SK-N-SH (cell line): ENCODE measurements at regions not wholly inside any gene's neighbourhood (a gene's known extent, or its start where the extent isn't known, plus 50 kb on each side); places are given as distances from the start of the nearest gene placed in this dataset.

ENCODE experiments used
- CTCF ChIA-PET: fragments of 300-600, 350-600 bp; formaldehyde crosslinking; extraction: SDS; loops from one replicate; lab custom pipeline; 2021; lab: Yijun Ruan, JAX
- POLR2A ChIA-PET: fragments of 350-600 bp; sonication (Branson Sonifier 250); formaldehyde crosslinking; extraction: SDS; loops from one replicate; lab custom pipeline; 2020; ENCODE audit warnings: antibody characterized with exemption, inconsistent platforms; lab: Yijun Ruan, JAX
- DNase-seq: peaks from one replicate; pipeline ENCODE4 v3.0.0; 2012
- H2AFZ ChIP-seq: fragments of 200-600 bp; sonication (generic); 2 replicates; pipeline ENCODE4 v1.8.1; 2016; ENCODE audit warnings: antibody characterized with exemption, mild to moderate bottlenecking, low read depth
- H3F3A ChIP-seq: fragments of 200-600 bp; sonication (generic); replicated peaks from 2 replicates; pipeline ENCODE3; 2016; ENCODE audit warnings: antibody characterized with exemption, mild to moderate bottlenecking; ENCODE audit not compliant: insufficient read depth
- H3K27ac ChIP-seq, 2 experiments: fragments of 200-500 bp in 1 of 2; fragments of 200-600 bp in 1 of 2; sonication (Bioruptor generic) in 1 of 2; sonication (generic), shearing (Covaris generic) in 1 of 2; 2 replicates each; pipeline versions ENCODE4 v1.5.1 to v1.6.1; 2014 to 2016; ENCODE audit warnings: low read depth in 2 of 2, inconsistent platforms in 1 of 2, low read length in 1 of 2, mild to moderate bottlenecking in 1 of 2, mixed read lengths in 1 of 2
- H3K27me3 ChIP-seq: fragments of 200-600 bp; sonication (generic), shearing (Covaris generic); 2 replicates; pipeline ENCODE4 v1.6.1; 2016; ENCODE audit warnings: mixed run types; ENCODE audit not compliant: insufficient read depth
- H3K36me3 ChIP-seq, 2 experiments: fragments of 200-500 bp in 1 of 2; fragments of 200-600 bp in 1 of 2; sonication (Bioruptor generic) in 1 of 2; sonication (generic) in 1 of 2; replicated peaks in 1 of 2; 2 replicates each; pipeline versions ENCODE3 to v1.5.1; 2014 to 2016; ENCODE audit warnings: low read length in 1 of 2, mild to moderate bottlenecking in 1 of 2; ENCODE audit not compliant: insufficient read depth in 2 of 2, control insufficient read depth in 1 of 2
- H3K4me1 ChIP-seq, 2 experiments: fragments of 200-500 bp in 1 of 2; fragments of 200-600 bp in 1 of 2; sonication (Bioruptor generic) in 1 of 2; sonication (generic), shearing (Covaris generic) in 1 of 2; 2 replicates each; pipeline versions ENCODE4 v1.5.1 to v1.6.1; 2014 to 2016; ENCODE audit warnings: low read depth in 1 of 2, low read length in 1 of 2, mixed run types in 1 of 2; ENCODE audit not compliant: insufficient read depth in 2 of 2, control insufficient read depth in 1 of 2
- H3K4me2 ChIP-seq: fragments of 200-600 bp; sonication (generic), shearing (Covaris generic); 2 replicates; pipeline ENCODE4 v1.6.1; 2017; ENCODE audit warnings: mixed run types
- H3K4me3 ChIP-seq, 2 experiments: fragments of 200-500 bp in 1 of 2; fragments of 200-600 bp in 1 of 2; sonication (Bioruptor generic) in 1 of 2; sonication (generic), shearing (Covaris generic) in 1 of 2; 2 replicates each; pipeline versions ENCODE4 v1.5.1 to v1.8.1; 2014 to 2016; ENCODE audit warnings: low read depth in 2 of 2, inconsistent platforms in 1 of 2, low read length in 1 of 2, mild to moderate bottlenecking in 1 of 2, mixed read lengths in 1 of 2, moderate library complexity in 1 of 2
- H3K79me2 ChIP-seq: fragments of 200-600 bp; sonication (generic); 2 replicates; pipeline ENCODE4 v1.8.1; 2017; ENCODE audit warnings: mild to moderate bottlenecking; ENCODE audit not compliant: insufficient read depth
- H3K9ac ChIP-seq: fragments of 200-600 bp; sonication (generic); 2 replicates; pipeline ENCODE4 v1.6.1; 2017; ENCODE audit warnings: mixed run types
- H3K9me2 ChIP-seq: fragments of 200-600 bp; sonication (generic); 2 replicates; pipeline ENCODE4 v1.6.1; 2017; ENCODE audit warnings: mixed run types
- H3K9me3 ChIP-seq: fragments of 200-600 bp; sonication (generic); 2 replicates; pipeline ENCODE4 v1.6.1; 2017; ENCODE audit warnings: mixed run types, mild to moderate bottlenecking, moderate library complexity
- H4K20me1 ChIP-seq: fragments of 200-600 bp; sonication (generic); 2 replicates; pipeline ENCODE4 v1.6.1; 2017; ENCODE audit warnings: mild to moderate bottlenecking, mixed run types; ENCODE audit not compliant: insufficient read depth
- CHD2 ChIP-seq: fragments of 150-350 bp; IDR thresholded peaks from 2 replicates; pipeline ENCODE4 v1.6.1; 2018; ENCODE audit warnings: low read length; ENCODE audit not compliant: partially characterized antibody
- ELF1 ChIP-seq: IDR thresholded peaks from 2 replicates; pipeline ENCODE4 v1.4.0; 2012
- EP300 ChIP-seq, 2 experiments: IDR thresholded peaks; 2 replicates each; pipeline versions ENCODE4 v1.4.0 to v1.6.1; 2012; ENCODE audit warnings: borderline replicate concordance in 1 of 2, low read depth in 1 of 2, low read length in 1 of 2
- EZH2phosphoT487 ChIP-seq: fragments of 200-600 bp; sonication (generic); IDR thresholded peaks from 2 replicates; pipeline ENCODE4 v1.6.1; 2017; ENCODE audit warnings: low read depth, mixed run types, mild to moderate bottlenecking, antibody characterized with exemption, moderate library complexity, borderline replicate concordance
- FOXJ3 ChIP-seq: sonication (generic); formaldehyde crosslinking; IDR thresholded peaks from 2 replicates; pipeline ENCODE4 v1.5.1; 2020; ENCODE audit warnings: mild to moderate bottlenecking, missing genetic modification reagents
- FOXM1 ChIP-seq: IDR thresholded peaks from 2 replicates; pipeline ENCODE4 v1.4.0; 2012; ENCODE audit warnings: low read depth, mild to moderate bottlenecking
- GABPA ChIP-seq: IDR thresholded peaks from 2 replicates; pipeline ENCODE4 v1.4.0; 2012; ENCODE audit warnings: low read depth, mild to moderate bottlenecking
- JUND ChIP-seq: IDR thresholded peaks from 2 replicates; pipeline ENCODE4 v1.4.0; 2012
- MEF2A ChIP-seq: IDR thresholded peaks from 2 replicates; pipeline ENCODE4 v1.4.0; 2012; ENCODE audit warnings: low read depth, borderline replicate concordance
- NFIC ChIP-seq: IDR thresholded peaks from 2 replicates; pipeline ENCODE4 v1.4.0; 2012; ENCODE audit warnings: borderline replicate concordance
- NRF1 ChIP-seq: IDR thresholded peaks from 2 replicates; pipeline ENCODE4 v1.6.1; 2012; ENCODE audit warnings: low read depth, mild to moderate bottlenecking, low read length
- POLR2AphosphoS5 ChIP-seq: IDR thresholded peaks from 2 replicates; pipeline ENCODE4 v1.6.1; 2012; ENCODE audit warnings: low read depth, low read length
- RAD21 ChIP-seq: IDR thresholded peaks from 2 replicates; pipeline ENCODE4 v1.6.1; 2012; ENCODE audit warnings: mild to moderate bottlenecking, low read length
- RCOR1 ChIP-seq: fragments of 150-350 bp; IDR thresholded peaks from 2 replicates; pipeline ENCODE4 v1.6.1; 2017; ENCODE audit warnings: antibody characterized with exemption, low read length
- RFX5 ChIP-seq: IDR thresholded peaks from 2 replicates; pipeline ENCODE4 v1.6.1; 2012; ENCODE audit warnings: mild to moderate bottlenecking, improper control_type of control experiment, low read length
- SIN3A ChIP-seq: IDR thresholded peaks from 2 replicates; pipeline ENCODE4 v1.6.1; 2012; ENCODE audit warnings: low read depth, mild to moderate bottlenecking, low read length, moderate library complexity, borderline replicate concordance
- TAF1 ChIP-seq: IDR thresholded peaks from 2 replicates; pipeline ENCODE4 v1.6.1; 2012; ENCODE audit warnings: low read depth, mild to moderate bottlenecking, low read length, moderate library complexity, borderline replicate concordance
- TCF12 ChIP-seq: IDR thresholded peaks from 2 replicates; pipeline ENCODE4 v1.4.0; 2012
- TEAD4 ChIP-seq: IDR thresholded peaks from 2 replicates; pipeline ENCODE4 v1.4.0; 2012; ENCODE audit warnings: mild to moderate bottlenecking, borderline replicate concordance; ENCODE audit not compliant: insufficient read depth
- WGBS: methylation state at CpG from one replicate; pipeline ENCODE4 v1.1.6; 2017; ENCODE audit warnings: low lambda C conversion rate; 5-methylcytosine and 5-hydroxymethylcytosine counted together
- TF ChIP-seq, protein P1 (sequence below): fragments of 150-350 bp; IDR thresholded peaks from 2 replicates; pipeline ENCODE4 v1.6.1; 2017; ENCODE audit warnings: antibody characterized with exemption, low read length, low read depth, borderline replicate concordance
- TF ChIP-seq, protein P2 (sequence below): IDR thresholded peaks from 2 replicates; pipeline ENCODE4; 2012
- TF ChIP-seq, protein P3 (sequence below): IDR thresholded peaks from 2 replicates; pipeline ENCODE4 v1.4.0; 2012; ENCODE audit warnings: low read depth
- TF ChIP-seq, protein P4 (sequence below): IDR thresholded peaks from 2 replicates; pipeline ENCODE4 v1.4.0; 2012; ENCODE audit warnings: low read depth, borderline replicate concordance

DNA sequence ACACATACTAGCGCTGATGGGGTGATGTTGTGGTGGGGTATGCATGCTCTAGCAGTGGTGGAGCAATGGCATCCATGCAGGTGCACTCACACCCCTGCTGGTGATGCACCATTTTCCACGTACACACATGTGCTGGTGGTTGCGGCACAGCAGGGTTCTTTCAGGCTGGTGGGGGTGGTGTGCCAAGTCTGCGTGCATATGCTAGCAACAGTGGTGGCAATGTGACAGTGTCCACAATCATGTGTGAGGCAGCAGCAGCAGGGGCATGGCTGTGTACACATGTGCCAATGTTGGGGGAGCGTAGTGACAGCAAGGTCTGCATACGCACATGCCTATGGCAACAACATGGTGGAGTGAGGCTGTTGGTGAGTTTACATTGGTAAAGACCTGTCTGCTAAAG lies 148.1 kb downstream of the ZWINT start:
- H3K9ac ChIP-seq, result no peak overlapping the region
- no peak overlapping the region for H3K4me3 ChIP-seq
- no peaks in the 10 kb centered on the region for H3K36me3 ChIP-seq
- ChIA-PET CTCF (interaction anchor here (1.0 kb wide), 1 partner anchor 8 kb away, joined by 3 read pairs; no protein-coding TSS in a partner anchor), POLR2A (no interaction called here)
- H4K20me1 ChIP-seq, result no peaks in the 10 kb centered on the region
- H3K9me2 ChIP-seq, result no peaks in the 10 kb centered on the region
- no peak overlapping the region for H3K27ac ChIP-seq
- no peak overlapping the region for H2AFZ ChIP-seq
- 48% methylated on average over 2 of the region's 6 CpGs for WGBS
- no peaks in the 10 kb centered on the region for H3K27me3 ChIP-seq
- H3K4me1 ChIP-seq, result no peaks in the 10 kb centered on the region
- no peaks in the 10 kb centered on the region for H3F3A ChIP-seq
- no peaks in the 10 kb centered on the region for H3K79me2 ChIP-seq
- no peak for TF ChIP-seq JUND
- TF ChIP-seq POLR2AphosphoS5, result no peak
- TF ChIP-seq GABPA, result no peak
- no peak for TF ChIP-seq NRF1
- TF ChIP-seq FOXM1, result no peak
- TF ChIP-seq, protein P1, sequence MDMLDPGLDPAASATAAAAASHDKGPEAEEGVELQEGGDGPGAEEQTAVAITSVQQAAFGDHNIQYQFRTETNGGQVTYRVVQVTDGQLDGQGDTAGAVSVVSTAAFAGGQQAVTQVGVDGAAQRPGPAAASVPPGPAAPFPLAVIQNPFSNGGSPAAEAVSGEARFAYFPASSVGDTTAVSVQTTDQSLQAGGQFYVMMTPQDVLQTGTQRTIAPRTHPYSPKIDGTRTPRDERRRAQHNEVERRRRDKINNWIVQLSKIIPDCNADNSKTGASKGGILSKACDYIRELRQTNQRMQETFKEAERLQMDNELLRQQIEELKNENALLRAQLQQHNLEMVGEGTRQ, result no peak
- TF ChIP-seq CHD2, result no peak
- TF ChIP-seq, protein P2, sequence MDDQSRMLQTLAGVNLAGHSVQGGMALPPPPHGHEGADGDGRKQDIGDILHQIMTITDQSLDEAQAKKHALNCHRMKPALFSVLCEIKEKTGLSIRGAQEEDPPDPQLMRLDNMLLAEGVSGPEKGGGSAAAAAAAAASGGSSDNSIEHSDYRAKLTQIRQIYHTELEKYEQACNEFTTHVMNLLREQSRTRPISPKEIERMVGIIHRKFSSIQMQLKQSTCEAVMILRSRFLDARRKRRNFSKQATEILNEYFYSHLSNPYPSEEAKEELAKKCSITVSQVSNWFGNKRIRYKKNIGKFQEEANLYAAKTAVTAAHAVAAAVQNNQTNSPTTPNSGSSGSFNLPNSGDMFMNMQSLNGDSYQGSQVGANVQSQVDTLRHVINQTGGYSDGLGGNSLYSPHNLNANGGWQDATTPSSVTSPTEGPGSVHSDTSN, result no peak
- no peak for TF ChIP-seq FOXJ3 (CRISPR knock-in tag)
- TF ChIP-seq, protein P3, sequence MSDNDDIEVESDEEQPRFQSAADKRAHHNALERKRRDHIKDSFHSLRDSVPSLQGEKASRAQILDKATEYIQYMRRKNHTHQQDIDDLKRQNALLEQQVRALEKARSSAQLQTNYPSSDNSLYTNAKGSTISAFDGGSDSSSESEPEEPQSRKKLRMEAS, result no peak
- TF ChIP-seq RAD21, result no peak
- no peak for TF ChIP-seq ELF1
- no peak for TF ChIP-seq MEF2A
- TF ChIP-seq TAF1, result no peak
- no peak for TF ChIP-seq RFX5
- TF ChIP-seq TCF12, result no peak
- TF ChIP-seq EZH2phosphoT487, result no peak
- TF ChIP-seq RCOR1, result no peak
- no peak for TF ChIP-seq TEAD4
- no peak for TF ChIP-seq NFIC
- TF ChIP-seq, all 33 proteins: peak for 0
- DNase-seq, result no peak
- no peaks in the 10 kb centered on the region for H3K9me3 ChIP-seq
- H3K4me2 ChIP-seq, result no peak overlapping the region

DNA sequence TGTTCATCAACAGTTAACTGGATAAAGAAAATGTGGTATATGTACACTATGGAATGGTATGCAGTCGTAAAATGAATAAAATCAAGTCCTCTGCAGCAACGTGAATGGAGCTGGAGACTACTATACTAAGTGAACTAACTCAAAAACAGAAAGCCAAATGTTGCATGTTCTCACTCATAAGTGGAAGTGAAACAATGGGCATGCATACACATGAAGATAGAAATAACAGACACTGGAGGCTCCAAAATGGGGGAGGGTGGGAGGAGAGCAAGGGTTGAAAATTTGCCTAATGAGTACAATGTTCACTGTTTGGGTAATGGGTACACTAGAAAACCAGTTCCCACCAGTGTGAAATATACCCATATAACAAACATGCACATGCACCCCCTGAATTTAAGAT lies 179.5 kb downstream of the ZWINT start:
- H3K9me3 ChIP-seq, result no peaks in the 10 kb centered on the region
- H3K36me3 ChIP-seq, result no peaks in the 10 kb centered on the region
- H4K20me1 ChIP-seq, result no peaks in the 10 kb centered on the region
- CTCF ChIA-PET, result no interaction called here
- H3F3A ChIP-seq, result no peaks in the 10 kb centered on the region
- POLR2A ChIA-PET, result no interaction called here
- no peak overlapping the region for H3K27ac ChIP-seq
- no peak for DNase-seq
- H2AFZ ChIP-seq, result no peak overlapping the region
- no peaks in the 10 kb centered on the region for H3K9me2 ChIP-seq
- H3K4me3 ChIP-seq, result no peak overlapping the region
- TF ChIP-seq RAD21, result no peak
- TF ChIP-seq, protein P4, sequence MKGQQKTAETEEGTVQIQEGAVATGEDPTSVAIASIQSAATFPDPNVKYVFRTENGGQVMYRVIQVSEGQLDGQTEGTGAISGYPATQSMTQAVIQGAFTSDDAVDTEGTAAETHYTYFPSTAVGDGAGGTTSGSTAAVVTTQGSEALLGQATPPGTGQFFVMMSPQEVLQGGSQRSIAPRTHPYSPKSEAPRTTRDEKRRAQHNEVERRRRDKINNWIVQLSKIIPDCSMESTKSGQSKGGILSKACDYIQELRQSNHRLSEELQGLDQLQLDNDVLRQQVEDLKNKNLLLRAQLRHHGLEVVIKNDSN, result no peak
- no peak for TF ChIP-seq EP300 (IDR thresholded peaks at IDR 0.05; ENCODE audit: borderline replicate concordance in 1 of 2, low read depth in 1 of 2, low read length in 1 of 2)
- TF ChIP-seq GABPA, result no peak
- TF ChIP-seq, protein P1, result no peak
- no peak for TF ChIP-seq SIN3A
- no peak for TF ChIP-seq POLR2AphosphoS5
- TF ChIP-seq, all 33 proteins: peak for 0
- H3K4me2 ChIP-seq, result no peak overlapping the region
- peaks cover 0 to 3% of the 10 kb centered on the region in 2 experiments; a peak in 1 of 4 replicates for H3K4me1 ChIP-seq
- WGBS, result 7% methylated on average over 2 of the region's 2 CpGs
- H3K9ac ChIP-seq, result no peak overlapping the region
- no peaks in the 10 kb centered on the region for H3K27me3 ChIP-seq
- H3K79me2 ChIP-seq, result no peaks in the 10 kb centered on the region
